Hepatocyte (in vitro differentiated cells): ENCODE measurements at regions not wholly inside any gene's neighbourhood (a gene's known extent, or its start where the extent isn't known, plus 50 kb on each side); places are given as distances from the start of the nearest gene placed in this dataset.
"Not testable (repeated sequence)": the region's sequence is repeated elsewhere in the genome, so short reads cannot be mapped to it uniquely, and the experiment has no call there.

Source experiments
- DNase-seq: peaks from one replicate; pipeline ENCODE4 v3.0.0-alpha.2; 2016; ENCODE audit warnings: low spot score
- H2AFZ ChIP-seq: fragments of 200-600 bp; sonication (generic); 2 replicates; pipeline ENCODE4 v1.6.0; 2016; ENCODE audit warnings: antibody characterized with exemption, mild to moderate bottlenecking
- H3K27ac ChIP-seq: fragments of 200-600 bp; sonication (generic); 2 replicates; pipeline ENCODE4 v1.5.1; 2016; ENCODE audit warnings: mild to moderate bottlenecking
- H3K27me3 ChIP-seq: fragments of 200-600 bp; sonication (generic); 2 replicates; pipeline ENCODE4 v1.6.1; 2016
- H3K36me3 ChIP-seq: fragments of 200-600 bp; sonication (generic); replicated peaks from 2 replicates; pipeline ENCODE4 v1.5.1; 2016; ENCODE audit warnings: low read depth; ENCODE audit not compliant: insufficient read depth
- H3K4me1 ChIP-seq: fragments of 200-600 bp; sonication (generic); 2 replicates; pipeline ENCODE4 v1.5.1; 2016; ENCODE audit warnings: mild to moderate bottlenecking, moderate library complexity; ENCODE audit not compliant: insufficient read depth
- H3K4me2 ChIP-seq: fragments of 200-600 bp; sonication (generic); 2 replicates; pipeline ENCODE4 v1.6.0; 2016
- H3K4me3 ChIP-seq: fragments of 200-600 bp; sonication (generic); 2 replicates; pipeline ENCODE4 v1.5.1; 2016; ENCODE audit warnings: mild to moderate bottlenecking
- H3K79me2 ChIP-seq: fragments of 200-600 bp; sonication (generic); 2 replicates; pipeline ENCODE4 v1.6.0; 2017; ENCODE audit warnings: mild to moderate bottlenecking
- H3K9me2 ChIP-seq: fragments of 200-600 bp; sonication (generic); replicated peaks from 2 replicates; pipeline ENCODE4 v1.6.0; 2017; ENCODE audit warnings: mild to moderate bottlenecking; ENCODE audit not compliant: insufficient read depth
- H3K9me3 ChIP-seq: fragments of 200-600 bp; sonication (generic); 2 replicates; pipeline ENCODE4 v1.5.1; 2016; ENCODE audit warnings: low read depth, mild to moderate bottlenecking
- H4K20me1 ChIP-seq: fragments of 200-600 bp; sonication (generic); 2 replicates; pipeline ENCODE4 v1.6.0; 2016; ENCODE audit warnings: mild to moderate bottlenecking; ENCODE audit not compliant: insufficient read depth, poor library complexity, severe bottlenecking
- CTCF ChIP-seq: fragments of 200-600 bp; sonication (generic); IDR thresholded peaks from 2 replicates; pipeline ENCODE4 v1.5.1; 2016; ENCODE audit warnings: antibody characterized with exemption, mild to moderate bottlenecking; ENCODE audit not compliant: poor library complexity
- EZH2 ChIP-seq: fragments of 200-600 bp; sonication (generic); IDR thresholded peaks from 2 replicates; pipeline ENCODE4 v1.6.1; 2016; ENCODE audit warnings: antibody characterized with exemption, mild to moderate bottlenecking, borderline replicate concordance
- EZH2phosphoT487 ChIP-seq: fragments of 200-600 bp; sonication (generic); IDR thresholded peaks from one replicate; pipeline ENCODE4 v1.6.1; 2018; ENCODE audit warnings: antibody characterized with exemption, mild to moderate bottlenecking, low read depth, moderate library complexity; ENCODE audit not compliant: unreplicated experiment, severe bottlenecking
- WGBS: methylation state at CpG from one replicate; pipeline ENCODE4 v1.1.6; 2016; ENCODE audit warnings: low lambda C conversion rate; ENCODE audit errors: missing lambda C conversion rate; 5-methylcytosine and 5-hydroxymethylcytosine counted together

- TF ChIP-seq EZH2phosphoT487 (no peak), EZH2 (no peak), CTCF (no peak)
- Histone ChIP-seq H3K4me3 (no peak overlapping the region), H3K27me3 (no peaks in the 10 kb centered on the region), H4K20me1 (no peaks in the 10 kb centered on the region), H3K4me1 (no peaks in the 10 kb centered on the region), H3K9me2 (no peaks in the 10 kb centered on the region), H3K9me3 (no peaks in the 10 kb centered on the region), H3K79me2 (no peaks in the 10 kb centered on the region), H3K27ac (no peak overlapping the region), H3K4me2 (no peak overlapping the region), H2AFZ (no peak overlapping the region), H3K36me3 (no peaks in the 10 kb centered on the region)
- DNase-seq = no peak
- 65% methylated on average over 3 of the region's 3 CpGs for WGBS
Observed at GRCh38 chr6:117007659-117008058, 130.6 kb downstream of the RFX6 start.

GRCh38 chr6:117008618-117009017 lies 131.6 kb downstream of the RFX6 start:
- no peaks in the 10 kb centered on the region for H3K9me3 ChIP-seq
- 79% methylated on average over 3 of the region's 3 CpGs for WGBS

GRCh38 chr6:117014641-117015473 lies 137.8 kb downstream of the RFX6 start:
- not testable (repeated sequence) for H4K20me1 ChIP-seq, H3K36me3 ChIP-seq, H3K9me2 ChIP-seq, DNase-seq, H3K27me3 ChIP-seq, H2AFZ ChIP-seq, H3K4me2 ChIP-seq, H3K79me2 ChIP-seq, H3K9me3 ChIP-seq, H3K27ac ChIP-seq, H3K4me3 ChIP-seq, H3K4me1 ChIP-seq
- WGBS = 99% methylated on average over 33 of the region's 43 CpGs

More at GRCh38 chr6:117008618-117009017, 131.6 kb downstream of the RFX6 start:
- Histone ChIP-seq H3K36me3 (no peaks in the 10 kb centered on the region), H3K4me2 (no peak overlapping the region), H3K4me1 (no peaks in the 10 kb centered on the region), H3K27ac (no peak overlapping the region), H3K27me3 (no peaks in the 10 kb centered on the region), H3K9me2 (no peaks in the 10 kb centered on the region), H3K79me2 (no peaks in the 10 kb centered on the region), H3K4me3 (no peak overlapping the region), H4K20me1 (no peaks in the 10 kb centered on the region), H2AFZ (no peak overlapping the region)
- no peak for DNase-seq
- TF ChIP-seq CTCF = no peak
- TF ChIP-seq EZH2 = no peak
- no peak for TF ChIP-seq EZH2phosphoT487

- H3K4me1 ChIP-seq, H3K79me2 ChIP-seq, H3K27ac ChIP-seq, H3K4me2 ChIP-seq, H3K27me3 ChIP-seq, DNase-seq, H3K36me3 ChIP-seq, H3K9me3 ChIP-seq, H3K9me2 ChIP-seq, H4K20me1 ChIP-seq, H2AFZ ChIP-seq, H3K4me3 ChIP-seq: not testable (repeated sequence)
- WGBS = 90% methylated on average over 4 of the region's 4 CpGs
Observed at GRCh38 chr6:117015474-117015804, 138.4 kb downstream of the RFX6 start.
